Calu3 (cell line): ENCODE measurements at regions not wholly inside any gene's neighbourhood (a gene's known extent, or its start where the extent isn't known, plus 50 kb on each side); places are given as distances from the start of the nearest gene placed in this dataset.

Experiments used
- BruUV-seq: library from RNA; stranded (reverse); fragments of 400-500 nt; replicated peaks from 2 replicates; lab custom pipeline; 2021; lab: Mats Ljungman, UMichigan
- CTCF ChIA-PET: fragments of 300-600 bp; sonication (Branson Sonifier 250); formaldehyde crosslinking; loops from one replicate; lab custom pipeline; 2022; ENCODE audit warnings: antibody characterized with exemption; lab: Charles Lee
- DNase-seq: peaks from one replicate; pipeline ENCODE4 v3.0.0; 2022
- H3K27ac Mint-ChIP-seq: one replicate; pipeline ENCODE4 v1.8.0; 2022; ENCODE audit warnings: mixed read lengths; ENCODE audit not compliant: unreplicated experiment
- H3K27me3 Mint-ChIP-seq: one replicate; pipeline ENCODE4 v1.8.0; 2022; ENCODE audit warnings: mixed read lengths; ENCODE audit not compliant: unreplicated experiment
- H3K36me3 Mint-ChIP-seq: one replicate; pipeline ENCODE4 v1.8.0; 2022; ENCODE audit warnings: mild to moderate bottlenecking, moderate library complexity, mixed read lengths; ENCODE audit not compliant: insufficient read depth, unreplicated experiment
- H3K4me1 Mint-ChIP-seq: one replicate; pipeline ENCODE4 v1.8.0; 2022; ENCODE audit warnings: mild to moderate bottlenecking, low read depth, mixed read lengths; ENCODE audit not compliant: unreplicated experiment
- H3K4me3 Mint-ChIP-seq: one replicate; pipeline ENCODE4 v1.8.0; 2022; ENCODE audit warnings: mild to moderate bottlenecking, low read depth, moderate library complexity, mixed read lengths; ENCODE audit not compliant: unreplicated experiment
- H3K9me3 Mint-ChIP-seq: one replicate; pipeline ENCODE4 v1.8.0; 2022; ENCODE audit warnings: low read depth, mixed read lengths; ENCODE audit not compliant: unreplicated experiment
- CTCF ChIP-seq: fragments of 200-600 bp; IDR thresholded peaks from one replicate; pipeline ENCODE4 v1.8.0; 2022; ENCODE audit warnings: antibody characterized with exemption; ENCODE audit not compliant: unreplicated experiment
- intact Hi-C: fragments of 100-400 bp; cut with micrococcal nuclease; formaldehyde crosslinking; loops from one replicate; pipeline ENCODE4 v1.10.0; 2022; ENCODE audit not compliant: unreplicated experiment

- BruUV-seq = no TSS peak
- Mint-ChIP-seq H3K9me3 (no peaks in the 10 kb centered on the region), H3K4me3 (no peak overlapping the region), H3K27ac (no peak overlapping the region), H3K27me3 (peaks cover 18% of the 10 kb centered on the region), H3K36me3 (no peaks in the 10 kb centered on the region), H3K4me1 (no peaks in the 10 kb centered on the region)
- intact Hi-C loops = no loop called here
- CTCF ChIA-PET = no interaction called here
- DNase-seq = no peak
- no peak for TF ChIP-seq CTCF
Observed at GRCh38 chr5:158180407-158180806, 321.5 kb upstream of the CLINT1 start.

GRCh38 chr5:158179271-158179670 is 320.3 kb upstream of the CLINT1 start:
- H3K4me1 Mint-ChIP-seq = no peaks in the 10 kb centered on the region
- intact Hi-C loops = loop anchor here (5.0 to 10.0 kb wide), 2 partner anchors 414 to 518 kb away; no protein-coding TSS in a partner anchor
- no TSS peak for BruUV-seq

GRCh38 chr5:158178535-158178934 is 319.6 kb upstream of the CLINT1 start:
- Mint-ChIP-seq H3K27ac (no peak overlapping the region), H3K9me3 (no peaks in the 10 kb centered on the region), H3K36me3 (no peaks in the 10 kb centered on the region), H3K4me3 (no peak overlapping the region), H3K27me3 (peaks cover 21% of the 10 kb centered on the region), H3K4me1 (no peaks in the 10 kb centered on the region)
- CTCF ChIA-PET = no interaction called here
- no peak for TF ChIP-seq CTCF
- no peak for DNase-seq
- intact Hi-C loops = loop anchor here (5.0 to 10.0 kb wide), 2 partner anchors 414 to 519 kb away; no protein-coding TSS in a partner anchor
- no TSS peak for BruUV-seq

More at GRCh38 chr5:158179271-158179670, 320.3 kb upstream of the CLINT1 start:
- Mint-ChIP-seq H3K9me3 (no peaks in the 10 kb centered on the region), H3K27me3 (peaks cover 21% of the 10 kb centered on the region), H3K27ac (no peak overlapping the region), H3K4me3 (no peak overlapping the region), H3K36me3 (no peaks in the 10 kb centered on the region)
- DNase-seq = no peak
- CTCF ChIA-PET = no interaction called here
- TF ChIP-seq CTCF = no peak

- no TSS peak for BruUV-seq
Observed at GRCh38 chr5:158177146-158177545, 318.2 kb upstream of the CLINT1 start.

More at GRCh38 chr5:158177146-158177545, 318.2 kb upstream of the CLINT1 start:
- no peak for TF ChIP-seq CTCF
- CTCF ChIA-PET = no interaction called here
- H3K27me3 Mint-ChIP-seq = peaks cover 21% of the 10 kb centered on the region
- H3K9me3 Mint-ChIP-seq = no peaks in the 10 kb centered on the region
- H3K27ac Mint-ChIP-seq = no peak overlapping the region
- DNase-seq = no peak
- H3K36me3 Mint-ChIP-seq = no peaks in the 10 kb centered on the region
- no peak overlapping the region for H3K4me3 Mint-ChIP-seq
- no peaks in the 10 kb centered on the region for H3K4me1 Mint-ChIP-seq
- intact Hi-C loops = loop anchor here (5.0 to 10.0 kb wide), 2 partner anchors 412 to 520 kb away; no protein-coding TSS in a partner anchor
